ENCODE measurements at regions not wholly inside any gene's neighbourhood (a gene's known extent, or its start where the extent isn't known, plus 50 kb on each side); places are given as distances from the start of the nearest gene placed in this dataset.

- DNase-seq (ENCODE audit: insufficient read length, low spot score), result no peak
- TF ChIP-seq CTCF (IDR thresholded peaks at IDR 0.05; ENCODE audit: insufficient read depth, missing control alignments), result no peak
- no peak for FAIRE-seq
Observed at GRCh38 chr11:39220069-39220468, 2239.4 kb downstream of the LRRC4C start.

GRCh38 chr11:39209981-39210380, 2249.5 kb downstream of the LRRC4C start:
- FAIRE-seq, result no peak
- TF ChIP-seq CTCF (IDR thresholded peaks at IDR 0.05; ENCODE audit: insufficient read depth, missing control alignments), result no peak
- no peak for DNase-seq (ENCODE audit: insufficient read length, low spot score)

- no peak for TF ChIP-seq CTCF (IDR thresholded peaks at IDR 0.05; ENCODE audit: insufficient read depth, missing control alignments)
- FAIRE-seq, result no peak
Observed at GRCh38 chr11:39205236-39205995, 2254.0 kb downstream of the LRRC4C start.

GRCh38 chr11:39192671-39193070, 2266.8 kb downstream of the LRRC4C start:
- FAIRE-seq, result no peak
- DNase-seq (ENCODE audit: insufficient read length, low spot score), result no peak

More at GRCh38 chr11:39205236-39205995, 2254.0 kb downstream of the LRRC4C start:
- DNase-seq (ENCODE audit: insufficient read length, low spot score), result no peak

GRCh38 chr11:39190751-39191150, 2268.7 kb downstream of the LRRC4C start:
- no peak for TF ChIP-seq CTCF (IDR thresholded peaks at IDR 0.05; ENCODE audit: insufficient read depth, missing control alignments)
- DNase-seq (ENCODE audit: insufficient read length, low spot score) (no peak), FAIRE-seq (no peak)

More at GRCh38 chr11:39192671-39193070, 2266.8 kb downstream of the LRRC4C start:
- no peak for TF ChIP-seq CTCF (IDR thresholded peaks at IDR 0.05; ENCODE audit: insufficient read depth, missing control alignments)

- FAIRE-seq, result no peak
- no peak for DNase-seq (ENCODE audit: insufficient read length, low spot score)
- TF ChIP-seq CTCF (IDR thresholded peaks at IDR 0.05; ENCODE audit: insufficient read depth, missing control alignments), result no peak
Observed at GRCh38 chr11:39177678-39178077, 2281.8 kb downstream of the LRRC4C start.

- FAIRE-seq, result no peak
- no peak for TF ChIP-seq CTCF (IDR thresholded peaks at IDR 0.05; ENCODE audit: insufficient read depth, missing control alignments)
- no peak for DNase-seq (ENCODE audit: insufficient read length, low spot score)
Observed at GRCh38 chr11:39174965-39175364, 2284.5 kb downstream of the LRRC4C start.
